HUDEP-2 (cell line): ENCODE measurements at regions not wholly inside any gene's neighbourhood (a gene's known extent, or its start where the extent isn't known, plus 50 kb on each side); places are given as distances from the start of the nearest gene placed in this dataset.
"Not testable (repeated sequence)": the region's sequence is repeated elsewhere in the genome, so short reads cannot be mapped to it uniquely, and the experiment has no call there.

Experiments
- DNase-seq, 76 experiments: peaks; one replicate each; lab custom pipeline; 2025; ENCODE audit not compliant: unreplicated experiment in 76 of 76; lab: John Stamatoyannopoulos, UW

DNA sequence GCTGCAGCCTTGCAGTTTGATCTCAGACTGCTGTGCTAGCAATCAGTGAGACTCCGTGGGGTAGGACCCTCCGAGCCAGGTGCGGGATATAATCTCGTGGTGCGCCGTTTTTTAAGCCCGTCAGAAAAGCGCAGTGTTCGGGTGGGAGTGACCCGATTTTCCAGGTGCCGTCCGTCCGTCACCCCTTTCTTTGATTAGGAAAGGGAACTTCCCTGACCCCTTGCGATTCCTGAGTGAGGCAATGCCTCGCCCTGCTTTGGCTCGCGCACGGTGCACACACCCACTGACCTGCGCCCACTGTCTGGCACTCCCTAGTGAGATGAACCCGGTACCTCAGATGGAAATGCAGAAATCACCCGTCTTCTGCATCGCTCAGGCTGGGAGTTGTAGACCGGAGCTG lies 203.2 kb downstream of the SNCAIP start:
- DNase-seq, result not testable (repeated sequence)

DNA sequence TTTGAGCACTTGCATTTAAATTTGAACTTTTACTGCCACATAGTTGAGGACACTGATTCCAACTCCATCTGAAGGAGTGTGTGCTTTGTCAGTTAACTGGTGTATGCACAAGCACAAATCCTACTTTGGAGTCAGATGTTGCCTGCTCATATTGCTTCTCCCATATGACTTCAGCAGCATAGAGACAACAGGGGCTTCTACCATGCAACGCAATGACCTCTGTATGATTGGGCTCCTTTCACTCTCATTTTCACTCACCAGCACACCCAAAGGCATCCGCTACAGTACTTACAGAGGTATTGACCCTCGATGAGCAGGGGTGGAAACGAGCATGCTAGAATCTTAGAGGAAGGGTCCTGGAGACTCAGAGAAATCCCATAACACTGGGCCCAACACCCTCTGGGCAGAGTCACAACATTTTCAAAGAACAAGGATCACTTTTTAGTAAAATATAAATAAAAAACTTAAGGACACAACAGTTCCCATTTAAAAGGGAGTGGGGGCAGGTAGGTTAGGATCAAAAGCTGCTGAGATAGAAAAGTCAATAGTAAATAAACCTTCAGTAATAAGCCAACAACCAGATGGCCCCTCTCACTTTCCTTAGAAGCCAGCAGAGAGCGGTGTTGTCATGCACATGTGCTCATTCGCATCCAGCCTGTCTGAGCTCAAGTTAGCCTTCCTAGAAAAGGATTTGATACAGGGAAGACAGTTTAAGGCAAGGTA lies 203.8 kb downstream of the SNCAIP start:
- DNase-seq, result peak in 24 of 76 experiments; percentile 2 to 43 (median 14)

DNA sequence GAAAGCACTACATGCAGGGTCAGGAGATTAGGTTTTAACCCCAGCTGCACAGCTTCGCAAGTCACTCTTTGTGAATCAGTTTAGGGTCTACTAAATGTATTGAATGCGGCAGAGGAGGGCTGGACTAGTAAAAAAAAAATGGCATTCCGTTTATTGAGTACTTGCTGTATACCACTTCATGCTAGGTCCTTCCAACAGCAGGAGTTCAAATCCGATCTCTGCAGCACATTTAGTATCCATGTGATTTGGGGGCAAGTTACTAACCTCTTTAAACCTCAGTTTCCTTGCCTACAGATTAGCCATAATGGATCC lies 204.4 kb downstream of the SNCAIP start:
- peak in 1 of 76 experiments; percentile 0 for DNase-seq

DNA sequence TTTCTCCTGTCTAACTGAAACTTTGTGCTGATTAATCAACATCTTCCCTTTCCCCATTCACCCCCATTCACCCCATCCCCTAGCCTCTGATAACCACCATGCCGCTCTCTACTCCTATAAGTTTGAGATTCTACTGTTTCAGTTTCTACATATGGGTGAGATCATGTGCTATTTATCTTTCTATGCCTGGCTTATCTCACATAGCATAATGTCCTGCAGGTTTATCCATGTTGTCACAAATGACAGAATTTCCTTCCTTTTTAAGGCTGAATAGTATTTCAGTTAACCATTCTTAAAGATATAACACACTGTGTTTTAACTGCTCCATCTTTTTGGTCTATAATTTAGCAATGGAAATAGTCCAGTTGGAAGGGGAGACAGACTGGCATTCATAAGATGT lies 205.1 kb downstream of the SNCAIP start:
- peak in 2 of 76 experiments; percentile 2 to 8 for DNase-seq

DNA sequence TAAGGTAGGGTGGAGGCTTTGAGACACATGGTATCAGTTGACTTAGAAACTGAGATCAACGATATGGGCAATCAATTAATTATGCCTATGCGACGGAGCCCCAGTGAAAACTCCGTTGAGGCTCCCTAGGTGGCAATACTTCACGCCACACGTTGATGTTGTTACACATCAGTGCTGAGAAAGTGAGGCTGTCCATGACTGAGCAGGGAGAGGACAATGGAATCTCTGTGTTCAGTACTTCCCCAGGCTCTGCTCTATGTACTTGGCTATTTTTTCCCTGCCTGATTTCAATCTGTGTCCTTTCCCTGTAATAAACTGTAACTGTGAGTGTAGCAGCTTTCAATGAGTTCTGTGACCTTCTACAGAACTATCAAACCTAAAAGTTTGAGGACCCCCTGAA lies 211.7 kb downstream of the SNCAIP start:
- DNase-seq, result no peak

DNA sequence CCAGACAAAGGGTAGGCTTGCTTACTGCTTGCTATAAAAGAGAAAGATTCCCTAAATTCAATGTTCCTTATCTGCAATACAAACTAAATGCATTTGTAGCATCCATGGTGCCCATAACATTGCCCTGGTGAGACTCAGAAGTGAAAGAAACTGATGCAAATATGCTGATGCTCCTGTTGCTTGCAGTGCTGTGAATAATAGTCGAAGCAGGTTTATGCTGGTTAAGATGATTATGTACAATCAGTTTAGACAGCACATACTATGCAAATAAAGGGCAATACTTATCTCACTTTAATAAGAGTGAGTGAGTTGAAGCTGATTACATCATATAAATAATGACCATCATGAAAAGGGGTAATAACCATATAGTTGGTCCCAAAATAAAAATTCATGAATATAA lies 215.5 kb downstream of the SNCAIP start:
- DNase-seq, result no peak

DNA sequence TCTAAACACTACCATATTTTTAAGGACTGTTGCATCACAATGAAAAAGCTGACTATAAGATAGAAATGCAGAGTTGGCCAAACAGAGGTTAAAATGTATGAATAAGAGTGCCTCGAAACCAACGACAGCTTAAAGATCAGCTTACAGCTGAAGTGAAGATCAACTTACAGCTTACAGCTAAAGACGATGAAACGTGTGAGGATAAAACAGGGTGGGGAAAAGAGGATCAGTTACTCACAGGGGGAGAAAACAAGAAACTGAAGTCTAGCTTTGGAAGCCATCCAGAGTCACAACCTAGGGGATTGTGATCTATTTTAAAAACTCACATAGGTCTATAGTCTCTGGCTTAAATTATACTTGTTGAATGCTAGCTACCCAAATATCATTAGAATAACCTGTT lies 220.0 kb downstream of the SNCAIP start:
- no peak for DNase-seq

DNA sequence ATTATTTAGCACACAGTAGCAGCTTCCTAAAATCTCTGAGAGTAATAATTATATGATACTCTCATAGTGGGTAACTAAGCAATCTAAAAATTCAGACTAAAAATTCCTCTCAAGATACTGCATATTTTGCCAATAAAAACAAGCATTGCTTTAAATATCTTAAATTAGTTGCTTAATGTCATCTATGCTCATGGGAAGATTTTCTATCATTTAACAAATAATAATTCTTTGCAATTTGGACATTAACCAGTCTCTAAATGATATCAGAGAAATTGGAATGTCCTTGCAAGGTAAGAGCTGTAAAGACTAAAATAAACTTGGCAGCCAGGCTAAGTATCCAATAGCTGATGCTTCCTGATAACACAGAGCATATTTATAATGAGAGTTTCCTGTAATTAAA lies 221.8 kb downstream of the SNCAIP start:
- no peak for DNase-seq

DNA sequence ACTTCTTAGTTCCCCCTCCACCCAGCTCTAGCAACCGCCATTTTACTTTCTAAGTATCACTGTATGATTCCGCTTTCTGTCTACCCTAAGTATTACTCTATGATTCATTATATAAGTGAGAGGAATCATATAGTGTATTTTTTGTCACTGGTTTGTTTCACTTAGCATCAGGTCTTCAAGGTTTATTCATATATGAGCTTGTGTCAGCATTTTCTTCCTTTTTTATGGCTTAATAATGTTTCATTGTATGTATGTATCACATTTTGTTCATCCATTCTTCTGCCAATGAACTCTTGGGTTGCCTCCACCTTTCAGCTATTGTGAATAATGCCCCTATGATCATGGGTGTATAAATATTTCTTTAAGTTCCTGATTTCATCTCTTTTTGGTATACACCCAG lies 222.8 kb downstream of the SNCAIP start:
- no peak for DNase-seq

DNA sequence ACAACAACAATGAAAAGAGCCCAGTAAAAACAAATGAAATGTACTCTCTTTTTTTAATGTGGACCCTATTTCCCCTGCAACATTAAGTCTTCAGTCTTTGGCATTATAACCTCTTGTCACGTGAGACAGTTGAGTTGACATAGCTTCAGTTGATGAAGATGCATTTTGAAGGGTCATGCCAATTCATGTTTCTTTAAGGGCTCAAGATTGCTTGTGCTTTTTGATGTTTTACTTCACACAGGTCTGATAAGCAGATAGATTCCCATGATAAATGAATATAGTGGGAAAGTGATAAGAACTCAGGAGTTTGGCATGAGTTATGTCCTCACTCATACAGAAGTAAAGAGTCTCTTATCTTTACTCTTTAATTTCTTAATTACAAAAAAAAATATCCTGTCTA lies 229.4 kb downstream of the SNCAIP start:
- no peak for DNase-seq

DNA sequence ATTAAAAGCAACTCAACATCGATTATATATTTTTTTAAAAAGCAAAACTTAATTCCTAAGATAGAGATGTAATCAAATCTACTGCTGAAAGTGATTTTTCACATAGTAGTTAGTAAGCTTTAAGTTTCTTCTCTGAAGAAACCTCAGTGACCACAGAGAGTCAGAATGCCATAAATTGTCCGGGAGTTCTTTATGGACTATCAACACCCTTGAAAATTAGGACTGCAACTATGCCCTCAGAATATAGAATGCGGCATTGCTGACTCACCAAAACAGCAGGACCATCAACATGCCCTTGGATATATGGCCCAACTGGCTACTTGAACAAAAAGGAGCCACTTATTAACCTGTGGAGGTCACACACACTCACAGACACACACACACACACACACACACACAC lies 228.9 kb upstream of the SNX2 start:
- no peak for DNase-seq

DNA sequence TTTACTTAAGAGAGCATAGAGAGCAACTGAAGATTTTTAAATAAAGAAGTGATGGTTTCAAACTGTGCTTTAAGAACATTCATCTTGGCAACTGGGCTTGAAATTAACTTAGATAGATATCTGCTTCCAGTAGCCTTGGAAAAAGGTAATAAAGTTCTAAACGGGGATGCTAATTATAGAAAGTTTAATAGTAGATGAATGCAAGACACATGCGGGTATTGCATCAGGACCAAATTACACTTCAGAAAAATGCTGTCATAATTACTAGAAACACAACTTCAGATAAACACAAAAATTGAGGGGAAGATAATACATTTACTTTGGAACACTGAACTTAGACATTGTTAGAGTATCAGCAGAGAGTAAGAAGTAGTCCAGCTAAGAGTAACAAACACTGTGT lies 227.7 kb upstream of the SNX2 start:
- no peak for DNase-seq

DNA sequence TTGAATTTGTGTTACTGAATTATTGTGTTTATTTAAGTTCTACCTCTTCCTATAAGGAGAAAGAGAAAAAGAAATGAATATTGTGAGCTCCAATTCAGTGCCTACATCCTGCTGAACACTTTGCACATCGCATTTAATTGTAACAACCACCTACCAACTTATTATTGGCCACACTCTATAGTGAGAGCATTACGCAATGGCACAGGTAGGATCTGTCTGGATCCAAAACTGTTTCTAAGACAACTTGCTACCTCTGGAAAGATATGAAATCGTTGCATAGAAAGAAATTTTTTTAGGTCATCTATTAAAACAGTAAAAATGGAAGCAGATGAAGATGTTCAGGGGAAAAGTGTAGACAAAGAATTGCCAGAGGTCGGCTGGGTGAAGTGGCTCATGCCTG lies 227.2 kb upstream of the SNX2 start:
- no peak for DNase-seq

DNA sequence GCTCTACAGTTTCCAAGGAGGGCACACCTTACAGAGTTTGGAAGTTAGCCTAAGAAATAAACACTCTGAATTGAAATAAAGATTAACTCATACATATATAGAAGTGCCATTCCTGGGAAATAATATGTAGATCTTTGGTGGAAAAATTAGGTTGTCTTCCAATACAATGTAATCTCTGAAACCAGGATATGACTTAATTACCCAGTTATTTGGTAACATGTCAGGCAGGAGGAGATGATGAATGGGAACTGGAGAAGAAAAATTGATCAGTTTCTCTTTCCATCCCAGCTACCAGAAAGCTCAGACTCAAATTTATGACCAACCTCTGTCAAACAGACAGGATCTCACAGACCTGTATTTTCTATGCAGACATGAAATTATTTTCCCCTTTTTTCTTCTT lies 215.2 kb upstream of the SNX2 start:
- DNase-seq, result no peak

DNA sequence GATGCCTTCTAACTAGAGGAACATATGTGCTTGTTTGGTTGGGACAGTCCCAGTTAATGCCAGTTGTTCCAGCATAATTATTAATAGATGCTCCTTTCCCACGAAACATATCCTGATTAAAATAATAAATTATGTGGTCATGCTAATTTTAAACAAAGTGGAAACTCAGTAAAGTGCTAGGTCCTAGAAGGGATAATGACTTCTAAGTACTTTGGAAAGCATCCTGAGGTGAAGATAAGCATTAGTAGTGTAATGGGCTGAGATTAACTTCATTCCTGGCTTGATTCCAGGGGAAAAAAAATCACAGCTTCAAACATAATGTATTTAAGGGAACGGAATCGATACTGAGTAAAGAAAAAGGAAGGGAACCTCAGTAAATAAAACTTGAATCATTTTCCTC lies 213.7 kb upstream of the SNX2 start:
- DNase-seq, result no peak

DNA sequence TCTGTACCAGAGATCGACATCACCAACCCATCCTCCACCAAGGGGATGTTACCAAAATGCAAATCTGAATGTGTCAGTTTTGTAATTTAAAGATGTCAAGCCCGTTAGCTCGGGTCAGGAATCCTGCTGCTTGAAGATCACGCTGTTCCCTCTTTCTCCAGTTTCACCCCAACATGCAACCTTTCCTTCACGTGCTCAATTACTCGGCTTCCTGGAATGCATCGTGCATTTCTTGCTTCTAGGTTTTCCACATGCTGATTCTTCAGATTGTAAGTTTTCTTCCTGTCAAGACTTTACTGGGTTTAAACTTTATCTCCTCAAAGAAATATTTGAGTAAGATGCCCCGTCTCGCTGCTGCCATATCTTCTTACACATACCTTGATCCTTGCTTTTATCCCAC lies 209.5 kb upstream of the SNX2 start:
- DNase-seq, result no peak

DNA sequence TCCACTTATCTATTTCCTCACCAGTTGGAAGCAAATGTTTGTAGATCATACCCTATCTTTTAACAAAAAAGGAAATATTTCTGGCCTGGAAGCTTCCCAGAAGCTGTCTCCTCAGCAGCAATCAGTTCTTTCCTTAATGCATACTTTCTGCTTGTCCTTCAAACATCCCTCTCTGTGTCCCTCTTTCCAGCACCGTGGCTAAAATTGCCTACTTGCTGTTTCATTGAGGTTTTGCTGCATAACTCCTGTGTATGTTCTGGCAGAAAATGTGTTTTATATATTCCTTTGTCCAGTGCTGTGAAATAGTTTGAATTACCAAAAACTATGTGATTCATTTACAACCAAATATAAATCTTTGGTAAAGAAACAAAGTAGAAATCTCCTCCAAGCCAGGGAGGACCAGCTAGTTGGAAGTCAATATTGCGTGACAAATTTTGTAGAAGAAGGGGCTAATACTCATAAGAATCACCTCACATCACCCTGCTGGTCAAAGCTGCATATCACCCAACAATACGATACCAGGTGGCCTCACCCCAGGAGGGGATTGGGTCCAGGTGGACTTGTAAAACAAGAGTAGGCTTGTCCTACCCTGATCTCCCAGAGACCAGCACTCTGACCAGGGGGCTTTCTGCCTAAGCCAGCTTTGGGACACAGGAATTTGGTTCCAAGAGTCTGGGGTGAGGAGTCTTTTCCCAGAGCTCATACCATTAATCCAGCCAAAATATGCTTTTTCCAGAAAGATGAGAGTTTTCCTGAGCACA lies 198.4 kb upstream of the SNX2 start:
- no peak for DNase-seq

DNA sequence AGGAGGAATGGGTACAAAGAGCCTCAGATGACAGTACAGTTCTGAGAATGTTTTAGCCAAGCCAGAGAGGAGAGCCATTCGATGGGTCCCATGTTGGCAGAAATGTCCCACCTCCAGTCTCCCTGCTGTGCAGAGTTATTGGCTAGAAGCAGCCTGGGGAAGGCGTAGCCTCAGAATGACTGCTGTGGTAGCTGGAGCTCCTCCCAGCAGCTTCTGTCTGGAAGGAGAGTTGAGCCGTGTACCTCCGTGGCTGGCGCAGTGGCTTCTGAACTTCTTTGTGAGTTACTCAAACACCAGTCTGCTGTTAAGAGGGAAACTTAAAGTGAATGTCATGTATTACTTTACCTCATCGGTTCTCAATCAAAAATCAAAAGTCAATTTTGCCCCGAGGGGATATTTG lies 193.3 kb upstream of the SNX2 start:
- DNase-seq, result no peak

DNA sequence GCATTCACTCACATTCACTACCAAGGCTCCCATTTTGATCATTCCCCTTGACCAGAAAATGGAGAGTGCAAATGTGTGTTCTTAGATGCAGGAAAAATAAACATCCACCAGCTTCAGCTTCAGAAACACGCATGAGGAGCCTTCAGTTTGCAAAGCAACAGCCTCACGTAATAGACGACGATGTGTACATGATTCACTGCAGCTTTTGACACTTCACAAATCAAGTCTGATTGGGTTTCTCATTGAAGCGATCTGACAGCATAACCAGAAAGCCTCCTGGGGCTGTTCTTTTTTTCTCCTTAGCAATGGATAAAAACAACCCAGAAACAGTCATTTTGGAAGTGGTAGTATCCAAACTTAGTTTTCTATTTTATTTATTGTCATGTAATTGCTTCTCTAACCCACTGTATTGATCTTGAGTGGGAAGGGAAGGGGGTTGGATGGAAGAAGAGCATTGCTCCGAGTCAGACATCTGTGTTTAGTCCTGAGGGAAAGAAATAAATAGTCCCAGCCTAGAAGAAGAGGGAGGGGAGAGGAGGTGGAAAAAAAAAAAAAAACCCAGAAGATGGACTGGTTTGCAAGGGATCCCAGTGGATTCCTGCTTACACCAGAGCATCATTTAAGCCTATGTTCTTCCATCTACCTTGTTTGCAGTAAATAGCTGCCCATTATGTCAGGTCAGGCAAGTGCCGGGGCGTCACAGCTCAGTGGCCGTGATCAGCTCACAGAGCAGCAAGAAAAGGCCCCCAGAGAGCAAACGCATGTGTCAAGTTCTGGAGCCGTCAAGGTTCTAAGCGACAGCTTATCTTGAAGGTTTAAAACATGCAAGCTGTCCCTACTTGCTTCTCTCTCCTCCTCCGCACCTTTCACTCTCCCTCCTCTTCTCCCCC lies 190.2 kb upstream of the SNX2 start:
- DNase-seq, result no peak

DNA sequence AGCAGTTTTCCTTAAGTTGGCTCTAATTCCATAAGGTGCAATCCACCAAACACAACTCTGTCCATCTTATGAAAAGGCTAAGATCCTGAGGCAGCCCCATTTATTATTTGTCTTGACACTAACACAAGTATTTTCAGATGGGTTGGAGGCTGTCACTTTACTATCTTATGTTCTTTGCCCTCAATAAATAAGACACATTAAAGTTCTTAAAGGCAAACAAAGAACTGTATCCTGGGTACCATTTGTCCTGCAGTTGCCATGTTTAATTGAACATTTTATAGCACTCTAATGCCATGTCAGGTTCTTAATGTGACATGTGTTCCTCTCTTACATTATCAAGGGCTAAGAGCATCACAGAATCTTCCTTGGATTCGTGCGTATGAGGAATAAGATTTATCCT lies 189.5 kb upstream of the SNX2 start:
- no peak for DNase-seq

DNA sequence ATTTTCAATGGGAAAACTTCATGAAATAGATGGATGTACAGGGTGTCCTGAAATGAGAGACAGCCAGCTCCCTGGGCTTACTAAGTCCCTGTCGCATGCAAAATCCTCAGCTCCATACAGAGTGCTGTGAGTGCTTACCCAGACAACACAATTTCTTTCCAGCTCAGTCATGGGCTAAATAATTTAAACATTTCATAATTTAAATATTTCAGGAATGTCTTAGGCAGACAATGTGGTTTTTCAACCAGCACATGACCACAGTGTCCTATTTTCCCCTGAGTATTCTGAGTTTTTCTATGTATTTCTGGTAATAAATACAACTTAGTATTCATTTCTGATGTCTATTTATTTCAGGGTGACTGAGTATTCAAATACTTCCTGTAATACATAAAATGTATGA lies 188.5 kb upstream of the SNX2 start:
- DNase-seq, result no peak

DNA sequence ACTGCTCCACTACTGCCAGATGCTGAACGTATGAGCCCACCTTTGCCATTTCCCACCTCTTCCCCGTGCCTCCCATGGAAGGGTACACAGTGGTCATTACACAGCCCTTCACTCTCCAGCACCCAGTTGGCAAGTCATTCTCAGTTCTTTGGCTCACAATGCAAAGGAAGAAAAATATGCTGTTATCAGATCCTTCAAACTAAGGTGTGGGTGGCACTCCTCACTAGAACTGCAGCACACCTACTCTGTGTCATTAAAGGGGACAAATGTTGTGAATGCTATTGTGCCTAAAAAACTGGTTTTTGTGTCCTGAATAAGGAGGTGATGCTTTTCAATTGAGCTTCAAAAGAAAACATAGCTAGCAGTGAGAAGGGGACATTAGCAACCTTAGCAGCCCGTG lies 183.1 kb upstream of the SNX2 start:
- DNase-seq, result no peak
